GM23338 (cell line): ENCODE measurements at regions not wholly inside any gene's neighbourhood (a gene's known extent, or its start where the extent isn't known, plus 50 kb on each side); places are given as distances from the start of the nearest gene placed in this dataset.

Experiments
- CREB1 ChIP-seq: fragments of 250-450 bp; sonication (Bioruptor Pico); IDR thresholded peaks from 2 replicates; pipeline ENCODE4 v1.5.0; 2020; ENCODE audit warnings: low read depth, mild to moderate bottlenecking, moderate library complexity
- CTCF ChIP-seq, 2 experiments: fragments of 200-600 bp in 1 of 2; sonication (generic) in 1 of 2; conservative IDR thresholded peaks; 2 replicates each; pipeline versions ENCODE4 v1.5.1 to v1.6.1; 2016 to 2017; ENCODE audit warnings: antibody characterized with exemption in 2 of 2, low read depth in 2 of 2, mild to moderate bottlenecking in 2 of 2, moderate library complexity in 1 of 2
- EZH2 ChIP-seq: fragments of 200-600 bp; sonication (generic); IDR thresholded peaks from one replicate; pipeline ENCODE4 v1.8.0; 2017; ENCODE audit warnings: antibody characterized with exemption, mild to moderate bottlenecking, low read depth; ENCODE audit not compliant: unreplicated experiment
- EZH2phosphoT487 ChIP-seq: fragments of 200-600 bp; sonication (generic); IDR thresholded peaks from one replicate; pipeline ENCODE4 v1.8.1; 2018; ENCODE audit warnings: antibody characterized with exemption; ENCODE audit not compliant: unreplicated experiment
- JUNB ChIP-seq: IDR thresholded peaks from one replicate; pipeline ENCODE4 v1.6.1; 2016; ENCODE audit warnings: antibody characterized with exemption; ENCODE audit not compliant: unreplicated experiment
- NANOG ChIP-seq: IDR thresholded peaks from 2 replicates; pipeline ENCODE4 v1.6.1; 2016; ENCODE audit warnings: antibody characterized with exemption, borderline replicate concordance
- POLR2AphosphoS5 ChIP-seq: IDR thresholded peaks from 2 replicates; pipeline ENCODE4 v1.6.1; 2016; ENCODE audit warnings: antibody characterized with exemption, low read depth
- REST ChIP-seq: IDR thresholded peaks from one replicate; pipeline ENCODE4 v1.6.1; 2018; ENCODE audit warnings: antibody characterized with exemption; ENCODE audit not compliant: unreplicated experiment
- STAT1 ChIP-seq: IDR thresholded peaks from one replicate; pipeline ENCODE4 v1.6.1; 2016; ENCODE audit warnings: antibody characterized with exemption; ENCODE audit not compliant: unreplicated experiment
- ZNF114 ChIP-seq: fragments of 250-450 bp; sonication (Bioruptor Pico); IDR thresholded peaks from 2 replicates; pipeline ENCODE4 v1.5.0; 2020; ENCODE audit warnings: mild to moderate bottlenecking, moderate library complexity
- ZNF331 ChIP-seq: fragments of 250-450 bp; sonication (Bioruptor Pico); IDR thresholded peaks from 2 replicates; pipeline ENCODE4 v1.5.0; 2020; ENCODE audit warnings: low read depth, mild to moderate bottlenecking, moderate library complexity
- ZNF462 ChIP-seq: fragments of 250-450 bp; sonication (Bioruptor Pico); IDR thresholded peaks from 2 replicates; pipeline ENCODE4 v1.5.0; 2020; ENCODE audit warnings: mild to moderate bottlenecking, moderate library complexity
- TF ChIP-seq, protein P1 (sequence below): IDR thresholded peaks from 2 replicates; pipeline ENCODE4 v1.6.1; 2016; ENCODE audit warnings: antibody characterized with exemption

GRCh38 chr6:122248844-122249243 is 150.6 kb upstream of the HSF2 start:
- TF ChIP-seq CTCF (conservative IDR thresholded peaks at IDR 0.05; ENCODE audit: low read depth in 2 of 2) (no peak), CREB1 (CRISPR knock-in tag) (no peak), REST (no peak), EZH2 (no peak), JUNB (no peak), EZH2phosphoT487 (no peak), POLR2AphosphoS5 (no peak), NANOG (no peak), STAT1 (no peak), ZNF114 (CRISPR knock-in tag) (no peak), ZNF331 (no peak), ZNF462 (CRISPR knock-in tag) (no peak)
- TF ChIP-seq, protein P1, sequence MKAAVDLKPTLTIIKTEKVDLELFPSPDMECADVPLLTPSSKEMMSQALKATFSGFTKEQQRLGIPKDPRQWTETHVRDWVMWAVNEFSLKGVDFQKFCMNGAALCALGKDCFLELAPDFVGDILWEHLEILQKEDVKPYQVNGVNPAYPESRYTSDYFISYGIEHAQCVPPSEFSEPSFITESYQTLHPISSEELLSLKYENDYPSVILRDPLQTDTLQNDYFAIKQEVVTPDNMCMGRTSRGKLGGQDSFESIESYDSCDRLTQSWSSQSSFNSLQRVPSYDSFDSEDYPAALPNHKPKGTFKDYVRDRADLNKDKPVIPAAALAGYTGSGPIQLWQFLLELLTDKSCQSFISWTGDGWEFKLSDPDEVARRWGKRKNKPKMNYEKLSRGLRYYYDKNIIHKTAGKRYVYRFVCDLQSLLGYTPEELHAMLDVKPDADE: no peak
